Upper lobe of right lung (tissue), 1 donor: ENCODE measurements at regions not wholly inside any gene's neighbourhood (a gene's known extent, or its start where the extent isn't known, plus 50 kb on each side); places are given as distances from the start of the nearest gene placed in this dataset.

Experiments
- ATAC-seq: fragments of 200-7000 bp; cut with Tn5 transposase; one replicate; pipeline ENCODE4 v1.9.1; 2020; ENCODE audit warnings: mild to moderate bottlenecking, moderate library complexity
- DNase-seq: peaks from one replicate; pipeline ENCODE4 v3.0.0-alpha.2; 2020
- H3K27ac ChIP-seq: fragments of 200-600 bp; one replicate; pipeline ENCODE4 v1.8.0; 2022
- H3K27me3 ChIP-seq: fragments of 200-600 bp; one replicate; pipeline ENCODE4 v1.8.0; 2022; ENCODE audit warnings: mild to moderate bottlenecking
- H3K36me3 ChIP-seq: fragments of 200-600 bp; one replicate; pipeline ENCODE4 v1.8.0; 2022
- H3K4me1 ChIP-seq: fragments of 200-600 bp; one replicate; pipeline ENCODE4 v1.8.0; 2022
- H3K4me3 ChIP-seq: fragments of 200-600 bp; one replicate; pipeline ENCODE4 v1.8.0; 2022; ENCODE audit warnings: mild to moderate bottlenecking
- H3K9me3 ChIP-seq: fragments of 200-600 bp; one replicate; pipeline ENCODE4 v1.8.0; 2022
- CTCF ChIP-seq: fragments of 200-600 bp; IDR thresholded peaks from one replicate; pipeline ENCODE4 v1.8.0; 2022; ENCODE audit warnings: antibody characterized with exemption
- intact Hi-C: fragments of 100-400 bp; cut with DNase I; formaldehyde crosslinking; loops from one replicate; pipeline ENCODE4 v1.11.0; 2022
- donor health status: DM: no; HTN: yes; CAD: no; lungs with severe emphysema.

GRCh38 chr1:78437941-78438340 is 52.8 kb upstream of the PTGFR start:
- Histone ChIP-seq H3K4me1 (no peaks in the 10 kb centered on the region), H3K4me3 (no peak overlapping the region), H3K36me3 (no peaks in the 10 kb centered on the region), H3K27ac (no peak overlapping the region), H3K27me3 (no peaks in the 10 kb centered on the region), H3K9me3 (no peaks in the 10 kb centered on the region)
- DNase-seq (no peak), ATAC-seq (no peak)
- intact Hi-C loops = no loop called here
- no peak for TF ChIP-seq CTCF

- ATAC-seq = no peak
- Histone ChIP-seq H3K36me3 (no peaks in the 10 kb centered on the region), H3K9me3 (no peaks in the 10 kb centered on the region), H3K4me1 (no peaks in the 10 kb centered on the region), H3K4me3 (no peak overlapping the region), H3K27ac (no peak overlapping the region), H3K27me3 (no peaks in the 10 kb centered on the region)
- intact Hi-C loops = no loop called here
- DNase-seq = no peak
- no peak for TF ChIP-seq CTCF
Measured at GRCh38 chr1:78440381-78440793, 50.4 kb upstream of the PTGFR start.
